CD4-positive, alpha-beta T cell treated with Interleukin-12 subunit alpha and Interleukin-12 subunit beta, for 1 hour (primary cell): ENCODE measurements at regions not wholly inside any gene's neighbourhood (a gene's known extent, or its start where the extent isn't known, plus 50 kb on each side); places are given as distances from the start of the nearest gene placed in this dataset.

ENCODE experiments used
- DNase-seq: peaks from one replicate; pipeline ENCODE4 v3.0.0-alpha.2; 2020

DNA sequence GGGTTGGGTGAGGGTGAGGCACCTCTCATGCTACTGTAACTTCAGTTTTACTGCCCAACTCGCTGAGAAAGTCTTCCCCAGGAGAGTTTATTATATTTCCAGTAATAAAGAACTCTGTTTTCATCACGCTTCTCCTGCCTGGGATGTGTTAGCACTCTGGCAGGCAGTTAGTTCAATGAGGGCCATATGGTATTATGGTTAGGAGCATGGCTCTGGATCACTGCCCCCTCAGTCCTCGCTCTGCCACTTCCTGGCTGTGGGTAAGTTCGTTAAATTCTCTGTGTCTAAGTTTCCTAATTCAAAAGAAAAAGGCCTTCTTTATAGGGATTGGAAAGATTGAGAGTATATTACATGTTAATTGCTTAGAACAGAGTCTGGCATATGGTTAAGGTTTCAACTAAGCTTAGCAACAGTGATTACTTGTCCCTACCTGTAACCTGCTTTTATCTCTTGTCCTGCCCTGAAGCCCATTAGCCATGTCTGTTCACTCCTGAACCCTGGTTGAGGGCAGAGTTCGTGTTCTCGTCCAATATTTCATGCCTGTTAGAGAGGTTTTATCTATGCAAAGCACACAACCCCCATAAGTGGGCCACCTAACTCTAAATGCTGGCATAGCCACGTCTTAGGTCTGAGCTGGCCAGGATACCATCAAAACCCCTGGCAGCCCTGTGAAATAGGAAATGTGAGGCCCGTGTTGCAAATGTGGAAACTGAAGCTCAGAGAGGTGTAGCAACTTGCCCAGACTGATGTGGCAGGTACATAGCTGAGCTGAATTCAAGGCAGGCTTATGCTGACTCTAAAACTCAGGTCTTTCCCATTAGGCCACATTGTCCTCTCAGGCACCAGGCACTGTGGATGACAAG lies 342.5 kb upstream of the JARID2 start:
- DNase-seq, result no peak

DNA sequence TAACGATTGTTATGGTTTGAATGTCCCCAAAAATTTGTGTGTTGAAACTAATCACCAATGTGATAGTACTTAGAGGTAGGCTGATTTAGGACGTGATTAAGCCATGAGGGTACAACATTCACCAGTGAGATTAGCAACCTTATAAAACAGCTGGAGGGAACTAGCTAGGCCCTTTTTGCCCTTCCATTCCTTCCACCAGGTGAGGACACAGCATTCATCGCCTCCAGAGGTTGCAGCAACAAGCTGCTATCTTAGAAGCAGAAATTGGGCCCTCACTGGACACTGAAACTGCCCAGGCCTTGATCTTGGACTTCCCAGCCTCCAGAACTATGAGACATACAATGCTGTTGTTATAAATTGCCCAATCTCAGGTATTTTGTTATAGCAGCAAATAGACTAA lies 340.7 kb upstream of the JARID2 start:
- DNase-seq, result no peak

DNA sequence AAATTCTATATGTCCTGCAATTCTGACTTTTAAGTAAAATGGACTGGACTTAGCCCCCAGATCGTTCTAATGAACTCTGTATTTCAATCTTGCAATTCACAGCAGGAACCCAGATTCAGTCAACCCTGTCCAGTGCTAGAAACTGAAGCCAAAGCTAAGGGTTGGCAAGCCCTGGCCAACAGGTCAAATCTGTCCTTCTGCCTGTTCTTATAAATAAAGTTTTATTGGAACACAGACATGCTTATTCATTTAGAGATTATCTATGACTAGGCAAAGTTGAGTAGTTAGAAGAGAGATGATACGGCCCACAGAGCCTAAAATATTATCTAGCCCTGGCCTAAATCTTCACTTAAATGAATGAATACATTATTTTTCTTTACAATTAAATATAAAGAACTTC lies 339.2 kb upstream of the JARID2 start:
- no peak for DNase-seq

DNA sequence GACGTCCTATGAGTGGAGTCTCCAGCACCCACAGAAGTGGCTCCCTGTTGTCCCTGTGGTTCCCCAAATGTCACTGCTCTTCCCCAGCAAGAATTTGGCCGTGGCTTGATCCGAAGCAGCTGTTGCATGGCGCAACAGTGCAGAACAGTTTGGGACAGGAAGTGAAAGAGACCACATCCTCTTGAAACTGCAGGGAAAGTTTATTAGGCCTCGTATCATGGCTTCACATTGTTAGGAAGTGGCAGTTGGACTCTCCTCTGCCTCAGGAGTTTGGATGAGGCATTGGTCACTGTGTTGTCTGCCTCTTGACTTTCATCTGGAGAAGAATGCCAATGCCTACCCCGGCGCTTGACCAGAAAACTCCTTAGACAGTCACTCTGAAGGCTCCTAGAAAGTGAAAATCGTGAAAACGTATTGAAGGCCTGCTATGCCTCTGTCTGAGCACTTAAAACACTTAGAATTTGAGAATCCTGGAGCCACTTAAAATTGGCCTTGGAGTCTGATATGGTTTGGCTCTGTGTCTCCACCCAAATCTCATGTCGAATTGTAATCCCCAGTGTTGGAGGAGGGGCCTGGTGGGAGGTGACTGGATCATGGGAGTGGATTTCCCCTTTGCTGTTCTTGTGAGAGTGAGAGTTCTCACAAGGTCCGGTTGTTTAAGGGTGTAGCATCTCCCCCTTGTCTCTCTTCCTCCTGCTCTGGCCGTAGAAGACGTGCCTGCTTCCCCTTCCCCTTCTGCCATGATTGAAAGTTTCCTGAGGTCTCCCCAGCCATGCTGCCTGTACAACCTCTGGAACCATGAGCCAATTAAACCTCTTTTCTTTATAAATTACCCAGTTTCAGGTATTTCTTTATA lies 334.9 kb upstream of the JARID2 start:
- peak; percentile 36 for DNase-seq

DNA sequence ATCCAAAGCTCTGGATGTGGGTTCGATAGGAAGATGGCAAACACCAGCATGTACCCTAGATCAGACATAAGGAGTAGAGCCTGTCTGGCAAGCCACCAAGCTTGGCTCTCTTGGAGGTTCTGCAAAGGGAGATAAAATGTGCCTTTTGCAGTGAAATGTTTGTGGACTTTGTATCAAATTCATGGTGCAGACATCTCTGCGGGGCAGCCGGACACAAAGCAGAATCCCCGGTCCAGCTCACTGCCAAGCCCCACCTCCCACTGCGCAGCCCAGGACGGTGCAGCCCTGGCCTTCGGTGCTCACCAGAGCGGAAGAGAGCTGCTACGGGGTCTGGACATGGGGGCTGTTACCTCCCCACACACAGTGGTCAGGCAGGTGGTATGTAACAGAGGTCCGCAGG lies 333.6 kb upstream of the JARID2 start:
- DNase-seq, result no peak

DNA sequence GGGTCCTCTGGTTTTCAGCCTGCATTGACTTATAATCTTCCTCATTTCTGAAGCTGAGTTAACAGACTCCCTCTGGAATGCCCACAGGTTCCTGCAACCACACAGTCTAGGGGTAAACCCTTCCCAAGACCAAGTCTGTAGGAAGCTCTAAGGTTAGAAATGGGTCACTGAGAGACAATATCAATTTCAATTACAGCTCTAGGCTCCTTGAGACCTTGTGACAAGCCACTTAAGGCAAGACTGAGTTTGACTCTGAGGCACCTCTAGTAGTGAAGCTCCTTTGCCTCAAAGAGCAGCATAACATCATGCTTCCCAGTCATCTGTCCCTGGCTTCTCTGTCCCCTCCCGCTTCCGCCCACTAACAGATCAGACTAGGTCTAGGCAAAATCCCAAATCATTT lies 333.2 kb upstream of the JARID2 start:
- no peak for DNase-seq

DNA sequence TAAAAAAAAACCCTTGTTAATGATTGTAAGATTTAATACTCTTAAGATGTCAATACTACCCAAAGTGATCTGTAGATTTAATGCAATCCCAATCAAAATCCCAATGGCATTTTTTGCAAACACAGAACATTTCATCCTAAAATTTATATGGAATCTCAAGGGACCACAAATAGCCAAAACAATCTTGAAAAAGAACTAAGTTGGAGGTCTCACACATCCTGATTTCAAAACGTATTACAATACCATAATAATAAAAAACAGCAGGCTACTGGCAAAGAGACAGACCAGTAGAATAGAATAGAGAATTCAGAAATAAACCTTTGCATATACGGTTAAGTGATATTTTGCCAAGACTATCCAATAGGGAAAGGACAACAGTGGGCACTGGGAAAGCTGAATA lies 331.9 kb upstream of the JARID2 start:
- no peak for DNase-seq

DNA sequence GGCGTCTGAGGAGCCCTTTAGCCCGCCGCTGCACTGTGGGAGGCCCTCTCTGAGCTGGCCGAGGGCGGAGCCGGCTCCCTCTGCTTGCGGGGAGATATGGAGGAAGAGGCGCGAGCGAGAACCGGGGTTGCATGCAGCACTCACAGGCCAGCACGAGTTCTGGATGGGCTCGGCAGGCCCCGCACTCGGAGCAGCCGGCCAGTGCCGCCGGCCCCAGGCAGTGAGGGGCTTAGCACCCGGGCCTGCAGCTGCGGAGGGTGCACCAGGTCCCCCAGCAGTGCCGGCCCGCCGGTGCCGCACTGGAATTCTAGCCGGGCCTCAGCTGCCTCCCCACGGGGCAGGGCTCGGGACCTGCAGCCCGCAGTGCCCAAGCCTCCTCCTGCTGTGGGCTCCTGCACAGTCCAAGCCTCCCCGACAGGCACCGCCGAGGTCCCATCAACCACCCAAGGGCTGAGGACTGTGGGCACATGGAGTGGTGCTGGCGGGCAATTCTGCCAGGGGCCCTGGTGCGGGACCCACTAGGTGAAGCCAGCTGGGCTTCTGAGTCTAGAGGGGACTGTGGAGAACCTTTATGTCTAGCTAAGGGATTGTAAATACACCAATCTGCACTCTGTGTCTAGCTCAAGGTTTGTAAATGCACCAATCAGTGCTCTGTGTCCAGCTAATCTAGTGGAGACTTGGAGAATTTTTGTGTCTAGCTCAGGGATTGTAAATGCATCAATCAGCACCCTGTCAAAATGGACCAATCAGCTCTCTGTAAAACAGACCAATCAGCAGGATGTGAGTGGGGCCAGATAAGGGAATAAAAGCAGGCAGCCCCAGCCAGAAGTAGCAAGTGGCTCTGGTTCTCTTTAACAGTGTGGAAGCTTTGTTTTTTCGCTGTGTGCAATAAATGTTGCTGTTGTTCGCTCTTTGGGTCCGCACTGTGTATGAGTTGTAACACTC lies 329.7 kb upstream of the JARID2 start:
- DNase-seq, result no peak

DNA sequence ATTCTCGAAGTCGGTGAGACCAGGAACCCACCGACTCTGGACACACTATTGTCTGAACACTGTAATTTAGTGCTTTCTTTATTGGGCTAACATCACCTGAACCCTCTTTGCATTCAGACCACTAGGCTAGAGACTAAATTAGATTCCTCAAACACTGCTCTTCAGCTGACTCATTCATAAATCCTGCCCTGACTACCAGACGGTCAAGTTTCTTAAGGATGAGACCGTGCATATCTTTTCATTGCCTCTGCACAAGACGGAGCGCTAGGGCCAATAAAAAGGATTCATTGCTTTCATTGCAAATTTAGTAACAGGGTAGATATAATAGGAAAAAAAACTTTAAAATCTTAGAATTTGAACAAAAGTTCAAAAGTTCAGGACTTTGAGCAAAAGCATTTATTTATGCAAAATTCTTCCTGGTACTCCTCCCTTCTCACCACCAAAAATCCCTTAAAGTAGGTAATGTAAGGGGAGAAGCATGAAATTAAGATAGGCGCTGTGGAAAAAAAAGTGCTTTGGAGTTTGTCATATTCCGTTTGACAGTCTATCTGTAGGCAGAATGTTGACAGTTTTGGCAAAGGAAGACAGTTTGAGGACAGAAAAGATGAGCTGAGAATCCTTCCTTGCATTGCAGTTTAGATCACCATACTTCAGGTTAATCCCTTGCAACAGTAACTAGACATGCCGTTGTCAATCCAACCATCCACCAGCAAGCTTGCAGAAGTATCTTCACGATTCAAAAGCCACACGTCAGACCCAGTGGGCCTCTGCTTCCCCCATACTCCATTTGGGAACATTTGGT lies 328.6 kb upstream of the JARID2 start:
- no peak for DNase-seq

DNA sequence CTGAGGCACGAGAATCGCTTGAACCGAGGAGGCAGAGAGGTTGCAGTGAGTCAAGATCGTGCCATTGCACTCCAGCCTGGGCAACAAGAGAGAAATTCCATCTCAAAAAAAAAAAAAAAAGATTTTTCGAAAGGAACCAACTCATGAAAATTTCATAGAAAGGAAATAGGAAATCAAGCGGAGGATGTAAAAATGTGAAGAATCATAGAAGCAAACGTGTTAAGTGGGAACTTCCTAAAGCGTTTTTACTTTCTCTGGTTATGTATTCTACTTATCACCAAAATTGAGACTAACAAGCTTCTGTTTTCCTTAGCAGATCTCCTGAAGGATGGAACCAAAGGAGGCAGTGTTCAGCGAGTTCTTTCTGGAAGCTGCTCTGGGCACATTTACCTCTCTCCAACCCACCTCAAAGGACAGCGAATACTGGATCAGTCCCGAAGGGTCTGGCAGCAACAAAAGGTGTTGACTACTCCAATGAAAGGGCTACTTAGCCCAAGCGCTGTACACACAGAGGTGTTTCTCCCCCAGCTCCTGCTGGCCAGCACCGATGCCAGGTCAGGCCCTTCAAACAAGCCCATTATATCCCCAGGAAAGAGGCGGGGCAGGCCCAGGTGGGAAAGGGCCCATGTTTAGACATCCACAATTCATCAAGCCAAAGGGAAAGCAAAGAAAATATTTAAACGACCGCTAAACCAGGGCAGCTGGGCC lies 327.5 kb upstream of the JARID2 start:
- no peak for DNase-seq

DNA sequence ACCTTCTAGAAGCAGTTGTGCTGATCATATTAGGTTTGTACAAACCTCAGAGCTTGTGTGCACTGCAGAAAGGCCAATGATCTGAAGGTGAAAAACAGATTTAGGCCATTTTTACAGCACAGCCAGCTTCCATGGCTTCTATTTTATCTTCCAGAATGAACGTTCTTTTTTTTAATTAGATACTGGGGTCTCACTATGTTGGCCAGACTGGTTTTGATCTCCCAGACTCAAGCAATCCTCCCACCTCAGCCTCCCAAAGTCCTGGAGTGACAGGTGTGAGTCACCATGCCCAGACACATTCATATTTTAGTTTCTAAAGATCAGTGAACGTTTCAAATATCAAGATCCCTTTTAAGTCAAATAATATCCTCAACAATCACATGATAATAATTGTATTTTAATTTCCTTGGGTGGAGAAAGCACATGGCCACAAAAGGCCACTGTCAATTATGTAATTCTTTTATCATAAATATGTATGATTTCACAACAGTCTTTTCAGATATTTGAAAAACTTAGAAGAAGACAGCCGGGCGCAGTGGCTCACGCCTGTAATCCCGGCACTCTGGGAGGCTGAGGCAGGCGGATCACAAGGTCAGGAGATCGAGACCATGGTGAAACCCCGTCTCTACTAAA lies 326.7 kb upstream of the JARID2 start:
- no peak for DNase-seq

DNA sequence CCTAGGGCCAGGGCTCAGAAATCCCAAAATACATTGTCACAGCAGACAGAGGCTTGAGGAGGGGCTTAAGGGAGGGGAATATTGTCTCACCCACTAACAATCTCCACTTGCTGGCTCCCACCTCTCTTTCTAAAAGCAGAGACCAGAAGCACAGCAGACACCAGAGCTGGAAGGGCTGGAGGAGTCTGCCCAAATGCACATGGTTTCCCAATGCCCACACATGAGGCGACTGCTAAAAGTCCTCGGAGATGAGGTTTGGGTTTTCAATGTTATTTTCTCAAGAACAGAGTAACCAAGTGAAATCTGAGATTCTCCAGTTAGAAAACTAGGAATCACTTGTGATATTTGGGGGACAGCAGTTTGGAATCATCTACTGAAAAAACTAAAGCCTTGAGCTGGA lies 325.6 kb upstream of the JARID2 start:
- no peak for DNase-seq

DNA sequence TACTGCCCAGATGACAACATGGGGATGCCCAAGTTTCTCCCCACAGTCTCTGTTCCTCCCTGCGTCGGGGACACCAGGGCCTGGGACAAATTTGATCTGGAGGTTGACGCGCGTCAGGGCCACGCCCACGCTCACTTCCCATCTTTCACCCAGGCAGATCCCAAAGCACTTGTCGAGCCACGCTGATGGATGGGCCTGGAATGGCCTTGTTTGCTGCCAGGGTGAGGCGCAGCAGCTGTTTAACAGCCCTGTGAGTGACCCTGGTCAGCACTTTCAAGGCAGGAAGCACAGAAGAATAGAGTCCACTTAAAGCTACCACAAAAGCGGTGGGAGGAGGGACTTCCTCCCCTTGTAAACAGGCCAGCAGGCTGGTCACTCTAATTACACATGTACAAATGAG lies 324.7 kb upstream of the JARID2 start:
- peak; percentile 28 for DNase-seq

DNA sequence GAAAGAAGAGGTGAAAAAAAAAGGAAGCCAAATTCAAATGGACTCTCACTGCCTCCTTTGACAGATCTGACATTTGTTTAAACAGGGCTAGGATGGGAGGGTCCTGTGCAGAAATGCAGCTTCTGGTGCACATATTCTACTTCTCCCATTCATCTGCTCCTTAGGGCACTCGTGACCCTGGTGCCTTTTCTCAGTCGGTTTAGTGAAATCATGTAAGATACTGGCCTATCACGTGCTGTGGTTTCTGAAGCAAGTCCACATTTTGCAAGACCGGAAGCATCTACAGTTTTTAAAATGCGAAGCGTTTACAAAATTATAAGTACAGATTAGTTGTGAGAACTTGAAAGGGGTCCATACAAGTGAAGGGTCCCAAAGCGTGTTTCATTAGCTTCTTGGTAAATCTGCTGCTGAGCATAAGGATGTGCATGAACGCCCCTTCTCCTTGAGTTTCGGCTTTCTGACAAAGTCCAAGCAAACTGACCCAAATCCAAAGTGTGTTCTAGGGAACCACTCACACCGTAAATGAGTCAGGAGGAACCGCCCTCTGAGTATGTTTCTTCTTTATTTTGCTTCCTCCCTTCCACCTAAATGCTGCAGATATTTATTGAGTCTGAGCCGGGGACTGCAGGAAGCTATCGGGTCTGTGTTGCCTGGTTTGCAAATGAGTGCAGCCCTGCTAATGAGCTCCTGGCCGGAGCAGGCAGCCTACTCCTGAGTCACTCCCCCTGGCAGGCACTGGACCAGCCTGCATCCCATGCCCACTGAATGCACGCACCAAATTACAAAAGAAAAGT lies 323.8 kb upstream of the JARID2 start:
- DNase-seq, result peak; percentile 8

DNA sequence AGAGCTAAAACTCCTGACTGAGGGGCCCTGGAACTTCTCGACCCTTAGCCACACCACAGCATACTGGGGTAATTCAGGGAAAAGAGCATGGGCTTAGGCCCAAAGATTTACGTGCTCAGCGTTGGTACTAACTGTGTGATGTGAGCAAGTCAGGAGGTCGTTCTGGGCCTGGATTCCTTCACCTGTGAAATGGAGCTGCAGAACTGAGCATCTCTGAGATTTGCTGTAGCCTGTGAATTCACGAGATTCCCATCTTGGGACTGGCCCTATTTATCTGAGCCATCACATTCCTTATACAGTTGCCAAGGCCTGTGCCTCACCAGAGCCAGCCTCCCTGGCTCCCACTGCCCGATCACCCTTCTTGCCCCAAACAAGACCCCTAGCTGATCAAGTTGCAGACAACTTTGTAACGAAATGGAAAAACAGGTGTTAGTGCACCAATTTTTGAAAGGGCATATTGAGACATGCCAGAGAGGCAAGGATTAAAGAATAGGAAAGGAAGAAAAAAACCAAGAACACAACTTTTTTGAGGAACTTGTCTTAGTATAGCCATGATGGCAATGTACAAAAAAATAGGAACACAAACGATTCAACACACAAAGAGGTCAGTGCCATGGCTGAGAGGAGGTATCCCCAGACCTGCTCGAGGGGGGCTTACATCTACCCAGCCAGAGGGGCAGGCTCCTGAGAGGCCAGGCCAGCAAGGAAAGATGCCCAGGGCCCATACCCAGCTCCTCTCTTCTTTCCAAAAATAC lies 323.0 kb upstream of the JARID2 start:
- DNase-seq, result no peak

DNA sequence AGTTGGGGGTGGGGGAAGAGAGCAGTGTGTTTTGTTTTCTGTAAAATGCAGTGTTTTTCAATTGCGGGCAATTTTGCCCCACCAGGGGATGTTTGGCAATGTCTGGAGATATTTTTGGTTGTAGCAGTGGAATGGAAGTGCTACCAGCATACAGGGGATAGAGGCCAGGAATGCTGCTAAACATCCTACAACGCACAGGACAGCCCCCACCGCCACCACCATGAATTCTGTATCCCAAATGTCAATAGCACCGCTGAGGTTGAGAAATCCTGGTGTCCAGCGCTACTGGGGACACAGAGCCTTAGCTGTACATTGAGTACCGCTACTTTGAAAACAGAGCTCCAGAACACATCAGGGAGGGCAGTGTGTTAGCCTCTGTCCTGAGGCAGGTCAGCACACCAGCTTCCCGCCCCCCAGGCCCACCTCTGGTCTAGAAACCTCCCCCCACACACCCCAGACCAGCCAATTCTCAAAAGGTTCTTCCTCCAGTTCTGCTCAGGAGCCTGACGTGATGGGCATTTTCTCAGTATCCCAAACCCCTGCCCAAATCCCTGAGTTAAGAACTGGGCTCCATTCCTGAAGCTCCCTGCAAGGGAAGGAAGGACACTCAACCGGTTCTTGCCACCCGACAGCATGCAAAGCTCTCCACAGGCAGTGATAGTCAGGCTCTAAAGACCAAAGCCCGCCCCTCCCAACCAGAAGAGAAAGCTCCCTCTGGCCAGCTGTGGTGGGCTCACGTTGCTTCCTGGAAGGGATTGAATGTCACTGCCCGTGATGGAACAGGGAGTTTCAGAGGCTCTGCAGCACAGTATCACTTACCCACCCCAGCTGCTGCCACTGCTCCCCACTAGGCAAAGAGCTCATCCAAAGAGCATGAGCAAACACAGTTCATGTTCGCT lies 321.5 kb upstream of the JARID2 start:
- no peak for DNase-seq

DNA sequence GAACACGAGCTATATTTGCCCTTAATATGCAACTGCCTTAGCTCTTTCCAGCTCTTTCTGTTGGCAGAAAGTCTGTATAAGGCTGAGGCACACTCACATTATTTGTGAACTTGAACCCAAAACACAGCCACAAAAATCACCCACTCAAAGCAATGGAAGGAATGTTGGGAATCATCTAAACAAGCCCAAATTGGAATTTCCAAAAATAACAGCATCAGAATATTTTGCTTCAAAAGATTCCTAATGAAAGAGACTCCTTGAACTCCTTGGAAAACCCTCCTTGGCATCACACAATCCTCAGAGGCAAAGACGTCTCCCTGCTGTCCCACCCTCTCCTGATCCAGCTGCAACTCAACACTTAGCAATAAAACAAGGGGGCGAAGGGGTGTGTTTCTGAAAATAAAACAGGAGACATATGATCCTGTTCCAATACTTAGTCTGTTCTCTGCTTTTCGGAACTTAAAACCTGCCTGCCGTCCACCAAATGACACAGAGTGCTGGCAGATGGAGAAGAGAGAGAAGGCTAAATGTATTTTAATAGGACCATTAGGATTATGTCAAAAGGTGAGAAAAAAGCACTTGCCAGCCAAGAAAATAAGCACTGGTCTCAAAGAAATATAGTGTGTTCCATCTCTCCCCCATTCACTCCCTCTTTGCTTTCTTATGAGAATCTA lies 320.7 kb upstream of the JARID2 start:
- DNase-seq, result no peak

DNA sequence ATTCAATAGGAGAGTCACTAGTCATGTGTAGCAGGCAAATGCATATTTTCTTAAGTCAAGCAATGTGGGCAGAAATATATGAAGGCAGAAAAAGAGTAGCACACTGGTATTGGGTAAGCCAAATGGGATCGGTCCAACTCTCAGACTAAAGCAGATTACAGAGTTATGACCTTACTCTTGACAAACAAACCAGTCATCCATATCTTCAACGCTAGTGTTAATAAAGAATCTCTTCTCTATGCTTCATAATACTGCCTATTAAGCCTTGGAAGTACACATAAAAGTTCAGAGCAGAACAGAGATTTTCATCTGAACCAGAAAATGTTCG lies 320.2 kb upstream of the JARID2 start:
- DNase-seq, result no peak
